GM18505 (cell line): ENCODE measurements at regions not wholly inside any gene's neighbourhood (a gene's known extent, or its start where the extent isn't known, plus 50 kb on each side); places are given as distances from the start of the nearest gene placed in this dataset.

Experiments used
- ATAC-seq: cut with Tn5 transposase; IDR thresholded peaks from one replicate; pipeline ENCODE4 v1.9.1; 2021; ENCODE audit not compliant: unreplicated experiment
- POLR2A ChIP-seq: IDR thresholded peaks from 4 replicates; pipeline ENCODE4 v1.6.1; 2011; ENCODE audit warnings: borderline replicate concordance; ENCODE audit not compliant: insufficient read depth, insufficient read length; ENCODE audit errors: extremely low read depth

- no peak for TF ChIP-seq POLR2A
- ATAC-seq, result no peak
Measured at GRCh38 chr4:167424341-167425256, 190.3 kb upstream of the SPOCK3 start.

- no peak for TF ChIP-seq POLR2A
- ATAC-seq, result no peak
Measured at GRCh38 chr4:167428156-167428555, 193.9 kb upstream of the SPOCK3 start.

GRCh38 chr4:167431371-167431770 lies 197.1 kb upstream of the SPOCK3 start:
- ATAC-seq, result no peak
- TF ChIP-seq POLR2A, result no peak

GRCh38 chr4:167435786-167436185 lies 201.5 kb upstream of the SPOCK3 start:
- no peak for ATAC-seq
- TF ChIP-seq POLR2A, result no peak

- no peak for TF ChIP-seq POLR2A
- ATAC-seq, result no peak
Measured at GRCh38 chr4:167443841-167444240, 209.5 kb upstream of the SPOCK3 start.

GRCh38 chr4:167452922-167453430 lies 218.7 kb upstream of the SPOCK3 start:
- TF ChIP-seq POLR2A, result no peak
- ATAC-seq, result no peak

- no peak for ATAC-seq
- no peak for TF ChIP-seq POLR2A
Measured at GRCh38 chr4:167456619-167457018, 222.3 kb upstream of the SPOCK3 start.

GRCh38 chr4:167469436-167469835 lies 235.1 kb upstream of the SPOCK3 start:
- no peak for TF ChIP-seq POLR2A
- ATAC-seq, result no peak

- no peak for ATAC-seq
- TF ChIP-seq POLR2A, result no peak
Measured at GRCh38 chr4:167475951-167476350, 241.7 kb upstream of the SPOCK3 start.

- no peak for TF ChIP-seq POLR2A
Measured at GRCh38 chr4:167492007-167492406, 257.7 kb upstream of the SPOCK3 start.

GRCh38 chr4:167509551-167509950 lies 275.3 kb upstream of the SPOCK3 start:
- TF ChIP-seq POLR2A, result no peak
- no peak for ATAC-seq

More at GRCh38 chr4:167492007-167492406, 257.7 kb upstream of the SPOCK3 start:
- ATAC-seq, result no peak

GRCh38 chr4:167524091-167524490 lies 289.8 kb upstream of the SPOCK3 start:
- no peak for ATAC-seq
- TF ChIP-seq POLR2A, result no peak

GRCh38 chr4:167537761-167538160 lies 303.5 kb upstream of the SPOCK3 start:
- ATAC-seq, result no peak
- no peak for TF ChIP-seq POLR2A

GRCh38 chr4:167541286-167541685 lies 307.0 kb upstream of the SPOCK3 start:
- ATAC-seq, result no peak
- TF ChIP-seq POLR2A, result no peak
